ENCODE measurements at regions not wholly inside any gene's neighbourhood (a gene's known extent, or its start where the extent isn't known, plus 50 kb on each side); places are given as distances from the start of the nearest gene placed in this dataset.

DNA sequence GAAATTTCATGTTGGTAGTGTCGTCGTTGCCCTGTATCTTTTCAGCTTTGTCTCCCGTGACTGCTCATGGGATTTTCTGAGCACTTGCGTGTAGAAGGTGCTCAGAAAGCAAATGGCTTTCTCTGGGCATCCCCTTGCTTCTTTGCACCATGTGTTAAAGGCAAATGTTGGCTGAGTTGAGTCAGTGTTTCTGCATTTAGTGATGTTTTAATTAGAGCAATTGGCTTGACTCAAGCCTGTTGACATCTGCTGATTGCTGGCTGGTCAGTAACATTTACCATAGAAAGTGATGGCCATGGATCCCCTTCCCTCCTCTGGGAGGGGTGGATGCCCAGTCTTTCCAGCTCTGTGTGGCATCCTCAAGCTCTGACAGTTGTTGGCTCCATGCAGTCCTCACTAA is 187.2 kb upstream of the MPHOSPH6 start:
- no peak for DNase-seq

DNA sequence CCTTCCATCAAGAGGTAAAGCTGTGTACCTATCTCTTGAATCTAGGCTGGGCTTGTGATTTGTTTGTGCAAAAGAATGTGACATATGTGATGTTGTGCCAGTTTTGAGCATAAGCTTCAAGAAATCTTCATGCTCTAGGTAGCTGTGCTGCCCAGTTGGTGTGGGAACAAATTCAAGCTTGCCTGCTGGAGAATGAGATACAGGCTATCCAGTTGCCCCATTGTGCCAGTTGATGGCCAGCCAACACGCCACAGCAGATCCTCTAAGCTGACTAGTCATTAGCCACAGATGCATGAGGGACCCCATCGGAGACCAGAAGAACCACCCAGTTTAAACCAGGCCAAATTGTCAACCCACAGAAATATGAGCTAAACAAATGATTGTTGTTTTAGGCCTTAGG is 180.5 kb upstream of the MPHOSPH6 start:
- DNase-seq, result no peak

DNA sequence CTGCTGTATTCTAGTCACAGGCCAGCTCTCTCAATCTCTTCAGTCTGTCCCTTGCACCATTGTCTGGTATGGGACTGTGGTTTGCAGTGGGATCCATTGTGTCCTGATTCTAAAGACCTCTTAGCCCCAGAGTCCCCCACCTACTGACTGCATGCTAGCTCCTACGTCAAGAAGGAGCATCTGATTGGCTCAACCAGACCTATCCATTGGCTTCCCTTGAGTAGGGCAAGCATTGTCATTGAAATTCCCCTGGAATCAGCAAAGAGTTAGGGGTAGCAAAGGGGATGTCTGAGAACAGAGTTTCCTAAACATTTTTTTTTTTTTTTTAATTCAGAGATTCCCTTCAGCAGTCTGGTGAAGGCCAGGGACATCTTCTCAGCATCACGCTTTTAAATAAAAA is 175.3 kb upstream of the MPHOSPH6 start:
- DNase-seq, result no peak

DNA sequence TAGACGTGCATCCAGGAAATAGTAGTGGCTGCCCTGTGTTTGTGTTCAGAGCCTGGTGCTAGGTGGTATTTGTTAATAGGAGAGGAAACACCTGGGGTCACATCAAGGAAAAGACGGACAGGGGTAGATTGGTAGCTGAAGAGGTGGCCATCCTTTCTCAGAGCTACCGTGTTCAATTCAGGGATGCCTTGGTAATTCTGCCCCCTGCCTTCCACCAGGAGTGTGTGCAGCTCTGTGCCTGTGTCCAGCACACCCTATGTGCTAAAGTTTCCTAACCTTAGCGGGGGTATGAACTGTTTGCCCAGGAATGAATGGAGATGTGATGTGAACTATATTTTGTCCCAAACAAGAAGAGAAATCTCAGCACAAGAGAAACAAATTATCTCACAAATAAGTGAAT is 174.1 kb upstream of the MPHOSPH6 start:
- no peak for DNase-seq

DNA sequence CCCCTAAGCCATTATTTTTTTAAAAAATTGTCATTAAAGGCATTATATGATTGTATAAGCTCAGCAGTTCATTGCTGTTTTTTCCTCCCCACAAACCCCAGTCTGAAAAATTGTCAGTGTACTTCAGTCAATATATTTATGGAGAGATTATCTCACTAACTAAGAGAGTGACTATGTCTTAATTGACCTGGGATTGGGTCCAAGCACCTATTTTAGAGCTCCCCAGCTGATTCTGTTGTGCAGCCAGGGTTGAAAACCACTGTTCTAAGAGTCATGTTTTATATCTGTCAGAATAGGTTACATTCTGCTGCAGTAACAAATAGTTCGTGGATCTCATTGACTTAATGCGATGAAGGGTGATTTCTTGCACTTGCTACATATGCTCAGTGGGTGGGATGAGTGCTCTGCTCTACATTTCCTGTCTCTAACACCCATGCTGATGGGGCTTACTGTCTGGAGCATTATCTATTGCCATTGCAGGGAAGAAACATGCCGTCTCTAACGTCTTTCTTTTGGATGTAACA is 171.2 kb upstream of the MPHOSPH6 start:
- no peak for DNase-seq

DNA sequence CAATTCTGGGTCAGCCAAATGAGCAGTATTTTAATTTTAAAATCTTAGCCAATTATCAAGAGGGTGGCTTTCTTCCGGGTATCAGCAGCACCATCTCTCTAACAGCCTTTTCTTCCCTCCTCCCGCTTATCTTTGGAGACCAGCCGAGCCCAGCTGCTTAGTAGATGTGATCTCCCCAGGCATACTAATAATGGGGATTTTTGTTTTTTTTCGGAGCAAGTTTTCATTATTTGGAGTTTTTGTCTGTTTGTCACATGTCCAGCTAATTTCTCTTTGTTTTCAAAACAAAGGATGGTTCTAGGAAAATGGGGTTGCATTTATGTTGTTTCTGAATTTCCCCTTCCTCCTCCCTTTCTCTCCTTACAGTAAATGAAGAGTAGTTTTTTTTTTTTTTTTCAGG is 170.5 kb upstream of the MPHOSPH6 start:
- no peak for DNase-seq

DNA sequence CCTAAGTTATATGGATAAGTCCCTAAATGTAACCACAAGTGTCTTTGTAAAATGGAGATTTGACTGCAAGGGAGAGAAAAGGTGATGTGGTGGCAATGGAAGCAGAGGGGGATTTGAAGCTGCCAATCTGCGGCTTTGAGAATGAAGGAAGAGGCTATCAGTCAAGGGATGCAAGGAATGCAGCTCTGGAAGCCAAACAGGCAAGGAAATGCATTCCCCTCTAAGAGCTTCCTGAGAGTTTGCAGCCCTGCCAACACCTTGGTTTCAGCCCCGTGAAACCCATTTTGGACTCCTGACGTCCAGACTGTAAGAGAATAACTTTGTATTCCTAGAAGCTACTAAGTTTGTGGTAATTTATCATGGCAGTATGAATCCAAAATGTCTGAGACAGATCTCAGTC is 167.3 kb upstream of the MPHOSPH6 start:
- no peak for DNase-seq

DNA sequence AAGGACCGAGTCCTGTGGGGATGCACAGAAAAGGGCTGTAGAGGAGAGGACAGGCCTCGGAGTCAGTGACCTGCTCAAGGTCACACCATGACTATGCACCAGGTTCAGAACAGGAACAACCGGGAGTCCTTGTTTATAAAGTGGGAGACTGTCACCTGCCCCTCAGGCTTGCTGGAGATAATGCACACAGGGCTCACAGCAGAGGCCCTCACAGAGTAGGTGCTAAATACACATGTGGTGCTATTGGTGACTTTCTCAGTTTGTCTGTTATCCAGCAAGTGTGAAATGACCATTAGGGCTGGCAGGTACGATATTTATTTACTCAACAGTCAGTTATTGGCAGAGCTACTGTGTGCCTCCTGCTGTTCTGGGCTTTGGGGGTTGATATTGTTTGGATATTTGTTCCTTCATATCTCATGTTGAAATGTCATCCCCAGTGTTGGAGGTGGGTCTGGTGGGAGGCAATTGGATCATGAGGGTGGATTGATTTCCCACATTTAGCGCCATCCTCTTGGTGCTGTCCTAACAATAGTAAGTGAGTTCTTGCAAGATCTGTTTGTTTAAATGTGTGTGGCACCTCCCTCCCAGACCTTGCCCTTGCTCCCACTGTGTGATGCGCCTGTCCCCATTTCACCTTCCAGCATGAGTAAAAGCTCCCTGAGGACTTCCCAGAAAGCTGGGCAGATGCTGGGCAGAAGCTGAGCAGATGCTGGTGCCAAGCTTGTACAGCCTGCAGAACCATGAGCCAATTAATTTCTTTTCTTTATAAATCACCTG is 162.1 kb upstream of the MPHOSPH6 start:
- DNase-seq, result no peak

DNA sequence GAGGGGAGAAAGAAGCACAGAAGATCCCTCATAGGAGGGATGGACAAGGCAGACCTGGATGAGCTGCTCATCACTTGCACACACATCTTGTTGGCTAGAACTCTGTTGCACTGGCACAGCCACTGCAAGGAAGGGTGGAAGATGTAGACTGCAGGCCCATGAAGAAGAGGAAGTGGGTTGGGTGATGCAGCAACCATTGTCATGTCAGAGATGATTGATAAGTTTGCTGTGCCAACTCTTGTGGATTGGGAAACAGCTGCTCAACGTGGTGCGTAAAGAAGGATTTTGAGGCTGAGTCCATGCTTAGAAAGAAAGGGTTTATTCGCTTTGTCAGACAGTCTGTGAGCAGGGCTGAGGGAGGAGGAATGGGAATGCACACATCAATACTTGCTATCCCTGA is 161.4 kb upstream of the MPHOSPH6 start:
- DNase-seq, result no peak

DNA sequence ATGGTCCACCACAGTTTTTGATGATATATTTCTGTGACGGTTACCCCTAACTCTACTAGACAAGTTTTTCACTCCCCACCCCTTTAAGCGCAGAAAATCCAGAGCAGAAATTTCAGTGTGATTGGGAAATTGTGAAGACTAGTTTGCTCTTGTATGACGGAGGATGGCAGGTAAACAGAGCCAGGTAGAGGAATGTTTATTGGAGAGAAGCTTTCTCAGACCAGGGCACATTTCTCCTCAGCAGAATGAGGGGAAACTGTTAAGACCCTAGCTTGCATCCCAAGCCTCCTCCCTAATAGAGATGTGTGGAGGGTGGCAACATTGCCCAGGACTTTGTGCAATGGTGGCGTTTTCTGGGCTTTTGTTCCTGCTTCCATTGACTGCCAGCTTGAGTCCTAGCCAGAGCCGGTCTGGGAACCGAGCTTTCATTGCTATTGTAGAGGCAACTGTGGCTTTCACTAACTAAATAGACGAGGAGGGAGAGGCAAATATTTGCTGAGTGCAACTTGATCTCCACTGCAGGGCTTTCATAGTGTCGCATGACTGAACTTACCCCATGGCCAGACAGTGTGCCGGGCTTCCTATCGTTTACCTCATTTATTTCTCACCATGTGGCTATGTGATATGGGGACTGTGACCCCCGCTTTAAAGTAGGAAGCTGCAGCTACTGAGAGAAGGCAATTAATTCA is 159.6 kb upstream of the MPHOSPH6 start:
- no peak for DNase-seq

DNA sequence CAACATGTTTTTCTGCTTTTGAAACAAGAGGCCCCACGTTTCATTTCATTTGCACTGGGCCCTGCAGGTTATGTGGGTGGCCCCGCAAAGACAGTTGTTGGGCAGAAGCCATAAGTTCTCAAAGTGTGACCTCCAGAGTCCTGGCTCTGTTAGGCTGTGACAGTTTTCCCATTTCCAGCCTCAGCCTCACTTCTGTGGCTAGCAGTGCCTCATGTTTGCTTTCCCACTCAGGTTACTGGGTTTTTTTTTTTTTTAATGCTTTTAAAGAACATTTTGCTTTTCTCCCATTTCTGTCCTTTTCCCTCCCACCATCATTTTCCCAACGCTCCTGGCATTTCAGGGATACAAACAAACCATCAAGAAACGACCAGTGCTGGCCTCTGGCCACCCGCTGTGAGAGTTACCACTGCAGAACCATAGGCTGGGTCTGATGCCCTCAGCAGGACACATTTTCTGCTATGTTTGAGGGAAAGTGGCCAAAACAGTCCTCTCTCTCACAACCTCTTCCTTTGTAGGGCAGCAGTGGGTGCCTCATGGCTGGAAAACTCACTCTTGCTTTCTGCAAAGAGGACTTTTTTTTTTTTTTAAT is 159.0 kb upstream of the MPHOSPH6 start:
- no peak for DNase-seq

DNA sequence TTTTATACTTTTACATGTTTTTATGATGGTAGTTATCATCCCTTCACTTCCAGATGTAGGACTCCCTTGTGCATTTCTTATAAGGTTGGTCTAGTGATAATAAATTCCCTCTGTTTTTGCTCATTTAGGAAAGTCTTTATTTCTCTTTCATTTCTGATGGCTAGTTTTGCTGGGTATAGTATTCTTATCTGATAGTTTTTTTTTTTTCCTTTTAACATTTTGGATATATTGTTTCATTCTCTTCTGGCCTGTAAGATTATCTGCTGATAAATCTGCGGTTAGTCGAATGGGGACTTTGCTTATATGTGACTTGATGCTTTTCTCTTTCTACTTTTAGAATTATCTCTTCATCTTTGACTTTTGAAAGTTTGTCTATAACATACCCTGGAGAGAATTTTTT is 153.1 kb upstream of the MPHOSPH6 start:
- DNase-seq, result no peak

DNA sequence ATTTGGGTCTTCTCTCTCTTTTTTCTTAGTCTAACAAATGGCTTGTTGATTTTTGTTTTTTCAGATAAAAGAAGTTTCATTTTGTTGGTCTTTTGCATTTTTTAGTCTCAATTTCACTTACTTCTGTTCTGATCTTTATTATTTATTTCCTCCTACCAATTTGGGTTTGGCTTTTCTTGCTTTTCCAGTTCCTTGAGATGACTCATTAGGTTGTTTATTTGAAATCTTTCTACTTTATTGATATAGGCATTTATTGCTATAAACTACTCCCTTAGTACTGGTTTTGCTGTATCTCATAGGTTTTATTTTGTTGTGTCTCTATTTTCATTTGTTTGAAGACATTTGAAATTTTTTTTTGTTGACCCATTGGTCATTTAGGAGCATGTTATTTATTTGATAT is 152.2 kb upstream of the MPHOSPH6 start:
- DNase-seq, result no peak

DNA sequence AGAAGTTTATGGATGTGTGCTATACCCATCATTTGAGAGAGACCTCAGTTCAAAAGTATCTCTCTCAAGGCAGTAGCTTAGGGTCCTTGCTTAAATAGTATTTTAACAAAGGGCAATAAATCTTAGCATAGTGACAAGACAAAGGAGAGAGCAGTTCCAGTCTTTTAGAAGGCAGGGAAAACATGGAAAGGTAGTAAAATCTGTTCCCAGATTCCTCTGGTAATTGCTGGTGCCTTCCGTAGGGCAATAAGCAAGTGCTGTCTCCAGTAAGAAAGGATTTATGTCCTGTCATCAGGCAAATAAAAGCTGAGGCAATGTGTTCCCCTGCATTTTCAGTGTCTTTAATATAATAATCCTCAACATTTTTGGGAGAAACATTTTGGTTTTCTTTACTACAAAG is 149.0 kb upstream of the MPHOSPH6 start:
- DNase-seq, result no peak

DNA sequence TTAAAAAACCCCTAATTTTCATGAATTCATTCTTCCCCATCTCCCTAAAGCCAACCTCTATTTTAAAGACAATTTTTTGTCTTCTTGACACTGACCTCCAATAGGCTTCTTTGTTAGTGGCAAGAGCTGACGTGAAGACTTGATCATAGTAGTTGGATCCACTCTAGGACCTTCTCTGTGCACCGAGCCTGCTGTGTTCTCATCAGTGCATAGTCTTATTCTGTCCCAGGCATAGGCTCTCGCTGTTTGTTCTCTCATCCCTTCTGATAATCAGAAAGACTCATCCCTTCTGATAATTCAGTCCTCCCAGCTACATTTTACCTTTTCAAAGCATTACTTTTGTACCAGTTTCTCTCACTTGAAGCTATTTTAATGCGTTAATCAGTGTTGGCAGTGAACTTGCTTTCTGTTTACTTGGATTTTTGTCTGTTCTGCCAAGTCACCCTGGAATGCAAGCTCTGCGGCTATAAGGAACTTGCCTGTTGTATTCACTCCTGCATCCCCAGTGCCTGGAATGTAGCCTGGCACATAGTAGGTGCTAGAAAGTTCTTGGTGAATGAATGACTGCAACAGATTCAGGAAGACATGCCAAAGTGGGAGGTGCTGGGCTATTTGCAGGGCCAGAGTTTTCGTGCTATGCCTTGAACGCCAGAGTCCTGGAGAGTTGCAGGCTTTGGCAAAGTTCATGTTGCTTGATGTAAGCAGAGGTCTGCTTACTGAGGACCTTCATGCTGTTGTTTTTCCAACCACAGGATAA is 147.6 kb upstream of the MPHOSPH6 start:
- no peak for DNase-seq

DNA sequence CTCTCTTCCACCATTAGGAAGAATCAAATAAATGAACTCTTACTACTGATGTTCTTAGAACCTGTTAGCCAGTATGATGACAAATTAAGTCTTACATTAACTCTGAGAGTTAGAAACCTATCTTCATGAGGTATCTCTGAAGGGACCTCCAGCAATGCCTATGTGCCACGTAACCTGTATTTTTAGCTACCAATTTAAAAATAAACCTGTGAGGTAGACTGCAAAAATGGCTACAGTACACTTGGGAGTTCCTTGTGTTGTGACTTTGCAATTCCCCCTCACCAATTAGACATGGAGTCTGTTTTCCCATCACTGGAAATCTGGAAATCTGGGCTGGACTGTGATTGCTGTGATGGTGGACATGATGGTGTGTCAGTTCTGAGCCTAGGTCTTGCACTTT is 143.7 kb upstream of the MPHOSPH6 start:
- DNase-seq, result no peak

DNA sequence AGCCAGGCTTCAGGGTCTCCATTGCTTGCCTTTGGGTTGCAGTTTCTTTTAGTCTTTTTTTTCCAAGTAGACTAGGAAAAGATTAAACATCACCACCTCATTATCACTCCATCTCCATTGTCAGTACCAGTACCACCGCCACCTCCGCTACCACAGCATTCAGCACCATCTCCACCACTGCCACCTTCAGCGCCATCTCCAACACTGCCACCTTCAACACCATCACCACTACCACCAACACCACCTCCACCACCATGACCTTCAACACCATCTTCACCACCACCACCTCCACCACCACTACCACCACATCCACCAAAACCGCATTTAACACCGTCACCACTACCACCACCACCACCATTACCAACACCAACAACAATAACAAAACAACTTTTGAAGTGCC is 141.5 kb upstream of the MPHOSPH6 start:
- DNase-seq, result no peak

DNA sequence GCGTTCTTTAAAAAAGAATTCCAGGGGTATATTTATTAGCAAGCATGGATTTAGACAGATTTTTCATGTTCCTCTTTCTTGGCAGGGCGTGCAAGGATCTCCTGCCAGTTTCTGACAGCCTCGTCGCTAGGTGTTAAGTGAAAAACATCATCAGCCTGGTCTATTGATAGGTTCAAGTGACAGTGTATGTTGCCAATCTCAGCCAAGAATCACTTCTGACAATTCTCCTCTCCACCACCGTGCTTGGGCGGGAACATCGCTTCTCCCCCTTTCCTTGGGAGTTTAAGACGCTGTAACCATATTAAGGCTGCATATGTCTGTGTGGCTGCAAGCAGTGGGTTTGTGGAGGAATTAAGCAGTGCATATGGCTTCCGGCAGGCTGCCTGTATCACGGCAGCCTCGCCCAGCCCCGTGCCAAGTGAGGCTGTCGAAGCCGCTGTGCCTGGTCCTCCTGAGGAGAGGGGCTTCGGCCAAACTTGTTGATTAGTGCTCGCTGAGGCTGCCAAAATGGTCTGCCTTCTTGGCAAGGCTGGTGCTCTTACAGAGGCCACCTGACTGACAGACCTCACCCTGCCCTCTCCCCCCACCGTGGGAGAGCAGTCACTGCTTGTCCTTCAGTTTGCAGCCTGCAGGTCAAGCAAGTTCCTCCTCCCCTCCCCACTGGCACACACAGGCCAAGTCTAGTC is 132.2 kb upstream of the MPHOSPH6 start:
- no peak for DNase-seq

DNA sequence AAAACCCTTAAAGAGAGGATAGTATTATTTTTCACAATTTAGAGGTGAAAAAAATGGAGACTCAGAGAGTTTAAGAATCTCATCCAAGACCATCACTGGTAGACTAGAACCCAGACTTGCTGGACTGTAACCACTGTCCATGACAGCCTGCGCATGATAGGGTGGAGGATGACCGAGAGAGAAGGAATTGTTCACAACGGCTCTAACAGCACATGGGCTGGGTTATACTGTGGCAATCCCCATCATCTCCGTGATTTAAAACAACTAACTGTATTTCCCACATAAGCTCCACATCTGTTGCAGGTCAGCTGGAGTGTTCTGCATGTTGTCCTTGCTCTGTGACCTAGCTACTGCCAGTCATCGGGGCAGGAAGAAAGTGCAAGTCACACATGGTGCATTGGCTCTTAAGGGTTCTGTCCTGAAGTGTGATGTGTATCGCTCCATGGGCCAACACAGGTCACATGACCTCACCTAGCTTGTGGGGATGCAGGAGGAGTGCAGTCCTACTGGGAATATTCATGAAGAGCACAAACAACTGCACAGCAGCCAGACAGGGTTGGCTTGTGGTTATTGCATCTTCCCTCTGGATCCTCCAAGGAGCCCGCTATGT is 131.2 kb upstream of the MPHOSPH6 start:
- DNase-seq, result no peak

DNA sequence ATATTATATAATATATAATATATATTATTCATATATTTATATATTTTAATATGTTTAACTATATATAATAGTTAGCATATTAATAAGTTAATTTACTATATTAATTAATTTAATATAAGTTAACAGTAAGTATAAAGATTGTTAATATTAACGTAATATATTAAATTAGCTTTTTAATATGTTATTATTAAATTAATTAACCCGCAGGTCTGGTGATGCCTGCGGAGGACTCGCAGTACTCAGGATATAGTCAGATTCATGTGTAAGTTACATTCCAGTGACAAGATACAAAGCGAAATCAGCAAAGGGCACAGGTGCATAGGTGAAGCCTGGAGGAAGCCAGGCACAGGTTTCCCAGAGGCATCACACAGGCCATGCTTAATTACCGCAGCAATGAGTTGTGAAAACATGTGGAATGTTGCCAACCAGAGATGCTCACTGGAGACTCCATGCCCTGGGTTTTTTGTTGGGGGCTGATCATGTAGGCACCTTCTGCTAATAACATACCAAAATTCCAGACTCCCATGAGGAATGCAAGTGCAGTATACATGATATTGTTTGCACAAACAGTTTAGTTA is 130.4 kb upstream of the MPHOSPH6 start:
- DNase-seq, result no peak

DNA sequence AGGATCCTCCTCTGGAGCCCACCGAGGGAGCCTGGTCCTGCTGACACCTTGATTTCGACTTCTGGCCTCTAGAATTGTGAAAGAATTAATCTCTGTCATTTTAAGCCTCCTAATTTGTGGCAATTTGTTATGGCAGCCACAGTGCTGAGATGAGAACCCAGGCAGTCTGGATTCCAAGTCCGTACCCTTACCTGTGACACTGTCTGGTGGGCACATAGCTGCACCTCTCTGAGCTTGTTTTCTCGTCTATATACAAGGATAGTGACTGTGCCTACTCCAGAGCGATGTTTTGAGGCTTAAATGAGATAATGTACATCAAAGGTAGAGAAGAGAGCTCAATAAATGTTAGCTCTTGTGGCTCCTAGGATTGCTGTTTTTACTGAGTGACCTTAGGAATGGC is 128.4 kb upstream of the MPHOSPH6 start:
- DNase-seq, result no peak
